ENCODE measurements at regions not wholly inside any gene's neighbourhood (a gene's known extent, or its start where the extent isn't known, plus 50 kb on each side); places are given as distances from the start of the nearest gene placed in this dataset.

GRCh38 chr6:94894300-94894699 lies 683.0 kb upstream of the MANEA start:
- TF ChIP-seq ARNTL (CRISPR knock-in tag; IDR thresholded peaks at IDR 0.05; ENCODE audit: borderline replicate concordance, low read depth) (no peak), ZFP30 (CRISPR knock-in tag; IDR thresholded peaks at IDR 0.05) (no peak), ISL1 (CRISPR knock-in tag; IDR thresholded peaks at IDR 0.05) (no peak), ZFP3 (CRISPR knock-in tag; IDR thresholded peaks at IDR 0.05) (no peak), ESRRG (CRISPR knock-in tag; IDR thresholded peaks at IDR 0.05) (no peak), PPARA (CRISPR knock-in tag; IDR thresholded peaks at IDR 0.05; ENCODE audit: borderline replicate concordance) (no peak), BACH2 (CRISPR knock-in tag; IDR thresholded peaks at IDR 0.05; ENCODE audit: borderline replicate concordance) (no peak), ZC3H10 (CRISPR knock-in tag; IDR thresholded peaks at IDR 0.05) (no peak)
- TF ChIP-seq, protein P1, sequence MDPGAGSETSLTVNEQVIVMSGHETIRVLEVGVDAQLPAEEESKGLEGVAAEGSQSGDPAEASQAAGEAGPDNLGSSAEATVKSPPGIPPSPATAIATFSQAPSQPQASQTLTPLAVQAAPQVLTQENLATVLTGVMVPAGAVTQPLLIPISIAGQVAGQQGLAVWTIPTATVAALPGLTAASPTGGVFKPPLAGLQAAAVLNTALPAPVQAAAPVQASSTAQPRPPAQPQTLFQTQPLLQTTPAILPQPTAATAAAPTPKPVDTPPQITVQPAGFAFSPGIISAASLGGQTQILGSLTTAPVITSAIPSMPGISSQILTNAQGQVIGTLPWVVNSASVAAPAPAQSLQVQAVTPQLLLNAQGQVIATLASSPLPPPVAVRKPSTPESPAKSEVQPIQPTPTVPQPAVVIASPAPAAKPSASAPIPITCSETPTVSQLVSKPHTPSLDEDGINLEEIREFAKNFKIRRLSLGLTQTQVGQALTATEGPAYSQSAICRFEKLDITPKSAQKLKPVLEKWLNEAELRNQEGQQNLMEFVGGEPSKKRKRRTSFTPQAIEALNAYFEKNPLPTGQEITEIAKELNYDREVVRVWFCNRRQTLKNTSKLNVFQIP (CRISPR knock-in tag; IDR thresholded peaks at IDR 0.05; ENCODE audit: borderline replicate concordance, low read depth): no peak

Measured in SK-N-SH treated with all-trans-retinoic acid at 6 μM for 48 hours (cell line).